Testis (tissue), 2 donors: ENCODE measurements at regions not wholly inside any gene's neighbourhood (a gene's known extent, or its start where the extent isn't known, plus 50 kb on each side); places are given as distances from the start of the nearest gene placed in this dataset.

Experiments
- POLR2A ChIP-seq: fragments of 450-650 bp; IDR thresholded peaks from one replicate; pipeline ENCODE4 v1.6.1; 2017; ENCODE audit warnings: antibody characterized with exemption, mild to moderate bottlenecking, moderate library complexity
- TF ChIP-seq, protein P1 (sequence below), 3 experiments: fragments of 450-650 bp in 2 of 3; fragments of 200-600 bp in 1 of 3; sonication (generic) in 1 of 3; IDR thresholded peaks; one replicate each; pipeline ENCODE4 v1.5.1; 2016 to 2019; ENCODE audit warnings: antibody characterized with exemption in 3 of 3, mild to moderate bottlenecking in 2 of 3, moderate library complexity in 1 of 3

DNA sequence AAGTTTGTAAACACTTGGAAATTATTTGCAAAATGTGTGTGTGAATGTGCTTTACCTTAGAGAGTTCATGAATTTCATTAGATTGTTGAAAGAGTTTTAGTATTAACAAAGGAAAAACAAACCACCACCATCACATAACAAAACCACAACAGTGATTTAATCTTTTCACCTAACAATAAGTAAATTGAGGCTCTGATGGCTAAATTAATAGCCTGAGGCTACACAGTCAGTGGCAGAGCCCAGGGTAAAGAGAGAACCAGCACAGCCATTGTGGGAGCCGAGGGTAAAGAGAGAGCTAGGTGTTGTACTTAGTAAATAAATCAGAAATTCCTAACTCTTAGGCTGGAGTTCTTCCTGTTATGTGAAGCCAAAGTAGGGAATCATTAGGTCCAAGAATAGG lies 51.2 kb upstream of the CAPRIN2 start:
- TF ChIP-seq, protein P1, sequence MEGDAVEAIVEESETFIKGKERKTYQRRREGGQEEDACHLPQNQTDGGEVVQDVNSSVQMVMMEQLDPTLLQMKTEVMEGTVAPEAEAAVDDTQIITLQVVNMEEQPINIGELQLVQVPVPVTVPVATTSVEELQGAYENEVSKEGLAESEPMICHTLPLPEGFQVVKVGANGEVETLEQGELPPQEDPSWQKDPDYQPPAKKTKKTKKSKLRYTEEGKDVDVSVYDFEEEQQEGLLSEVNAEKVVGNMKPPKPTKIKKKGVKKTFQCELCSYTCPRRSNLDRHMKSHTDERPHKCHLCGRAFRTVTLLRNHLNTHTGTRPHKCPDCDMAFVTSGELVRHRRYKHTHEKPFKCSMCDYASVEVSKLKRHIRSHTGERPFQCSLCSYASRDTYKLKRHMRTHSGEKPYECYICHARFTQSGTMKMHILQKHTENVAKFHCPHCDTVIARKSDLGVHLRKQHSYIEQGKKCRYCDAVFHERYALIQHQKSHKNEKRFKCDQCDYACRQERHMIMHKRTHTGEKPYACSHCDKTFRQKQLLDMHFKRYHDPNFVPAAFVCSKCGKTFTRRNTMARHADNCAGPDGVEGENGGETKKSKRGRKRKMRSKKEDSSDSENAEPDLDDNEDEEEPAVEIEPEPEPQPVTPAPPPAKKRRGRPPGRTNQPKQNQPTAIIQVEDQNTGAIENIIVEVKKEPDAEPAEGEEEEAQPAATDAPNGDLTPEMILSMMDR (IDR thresholded peaks at IDR 0.05), result no peak
- no peak for TF ChIP-seq POLR2A
